GM10266 (cell line): ENCODE measurements at regions not wholly inside any gene's neighbourhood (a gene's known extent, or its start where the extent isn't known, plus 50 kb on each side); places are given as distances from the start of the nearest gene placed in this dataset.
A peak's percentile ranks its signal among the peaks of the same experiment; 100 is the strongest.

Source experiments
- DNase-seq: peaks from one replicate; pipeline ENCODE4 v3.0.0; 2012; ENCODE audit errors: extremely low spot score
- CTCF ChIP-seq: IDR thresholded peaks from 2 replicates; pipeline ENCODE4 v1.5.1; 2012; ENCODE audit warnings: mild to moderate bottlenecking, low read depth; ENCODE audit not compliant: control insufficient read depth, insufficient read depth; ENCODE audit errors: missing control alignments

GRCh38 chr6:26260725-26261490 is 104.1 kb upstream of the BTN3A2 start:
- no peak for DNase-seq
- no peak for TF ChIP-seq CTCF

DNA sequence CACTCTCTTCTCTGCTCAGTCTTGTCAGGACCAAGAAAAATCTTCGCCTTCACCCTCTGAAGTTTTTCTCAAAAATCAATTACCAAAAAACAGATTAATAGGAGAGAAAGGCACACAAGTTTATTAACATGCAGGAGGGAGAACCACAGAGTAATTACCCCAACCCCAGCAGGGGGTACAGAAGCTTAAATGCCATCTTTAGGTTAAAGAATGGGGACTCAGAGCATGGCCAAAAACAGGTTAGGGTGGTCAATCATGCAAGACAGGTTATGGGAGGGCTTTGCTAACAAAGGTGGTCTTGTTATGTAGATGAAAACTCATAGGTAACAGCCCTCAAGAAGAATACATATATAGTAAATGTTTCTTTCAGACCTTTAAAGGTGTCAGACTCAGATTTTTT is 100.5 kb upstream of the BTN3A2 start:
- no peak for TF ChIP-seq CTCF
- DNase-seq: no peak

GRCh38 chr6:26267083-26267589 is 97.9 kb upstream of the BTN3A2 start:
- DNase-seq: no peak
- no peak for TF ChIP-seq CTCF

- no peak for TF ChIP-seq CTCF
- DNase-seq: no peak
Measured at GRCh38 chr6:26268659-26269402, 96.2 kb upstream of the BTN3A2 start.

- TF ChIP-seq CTCF: no peak
- DNase-seq: no peak
Measured at GRCh38 chr6:26269531-26270485, 95.2 kb upstream of the BTN3A2 start.

GRCh38 chr6:26270486-26270861 is 94.5 kb upstream of the BTN3A2 start:
- no peak for DNase-seq

More at GRCh38 chr6:26270486-26270861, 94.5 kb upstream of the BTN3A2 start:
- peak; percentile 27 for TF ChIP-seq CTCF
